LNCAP (cell line): ENCODE measurements at regions not wholly inside any gene's neighbourhood (a gene's known extent, or its start where the extent isn't known, plus 50 kb on each side); places are given as distances from the start of the nearest gene placed in this dataset.

Experiments used
- TF ChIP-seq, protein P1 (sequence below): fragments of 450-650 bp; IDR thresholded peaks from 2 replicates; pipeline ENCODE4 v1.5.1; 2017; ENCODE audit warnings: mild to moderate bottlenecking

DNA sequence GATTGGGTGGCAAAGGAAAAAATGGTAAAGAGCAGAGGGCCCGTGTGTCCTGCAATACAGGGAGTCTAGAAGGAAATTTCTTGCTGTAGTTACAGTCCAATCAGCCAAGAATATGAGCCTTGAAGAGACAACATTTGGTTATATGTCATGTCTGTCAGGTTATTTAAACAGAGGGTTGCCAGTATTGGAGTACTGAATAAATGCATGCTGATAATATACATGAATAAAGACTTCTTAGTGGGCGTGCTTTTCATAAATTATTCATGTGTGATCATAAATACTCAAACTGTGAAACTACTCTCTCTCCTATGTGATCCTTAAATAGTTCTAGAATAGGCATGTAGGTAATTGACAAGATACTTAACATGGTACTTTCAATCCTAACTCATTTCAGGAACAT, 249.0 kb downstream of the CRPPA start:
- TF ChIP-seq, protein P1, sequence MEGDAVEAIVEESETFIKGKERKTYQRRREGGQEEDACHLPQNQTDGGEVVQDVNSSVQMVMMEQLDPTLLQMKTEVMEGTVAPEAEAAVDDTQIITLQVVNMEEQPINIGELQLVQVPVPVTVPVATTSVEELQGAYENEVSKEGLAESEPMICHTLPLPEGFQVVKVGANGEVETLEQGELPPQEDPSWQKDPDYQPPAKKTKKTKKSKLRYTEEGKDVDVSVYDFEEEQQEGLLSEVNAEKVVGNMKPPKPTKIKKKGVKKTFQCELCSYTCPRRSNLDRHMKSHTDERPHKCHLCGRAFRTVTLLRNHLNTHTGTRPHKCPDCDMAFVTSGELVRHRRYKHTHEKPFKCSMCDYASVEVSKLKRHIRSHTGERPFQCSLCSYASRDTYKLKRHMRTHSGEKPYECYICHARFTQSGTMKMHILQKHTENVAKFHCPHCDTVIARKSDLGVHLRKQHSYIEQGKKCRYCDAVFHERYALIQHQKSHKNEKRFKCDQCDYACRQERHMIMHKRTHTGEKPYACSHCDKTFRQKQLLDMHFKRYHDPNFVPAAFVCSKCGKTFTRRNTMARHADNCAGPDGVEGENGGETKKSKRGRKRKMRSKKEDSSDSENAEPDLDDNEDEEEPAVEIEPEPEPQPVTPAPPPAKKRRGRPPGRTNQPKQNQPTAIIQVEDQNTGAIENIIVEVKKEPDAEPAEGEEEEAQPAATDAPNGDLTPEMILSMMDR = no peak

GRCh38 chr7:16171928-16172327, 249.4 kb downstream of the CRPPA start:
- TF ChIP-seq, protein P1 = no peak

- TF ChIP-seq, protein P1 = no peak
Observed at GRCh38 chr7:16170671-16171070, 250.7 kb downstream of the CRPPA start.

- TF ChIP-seq, protein P1 = no peak
Observed at GRCh38 chr7:16169537-16169936, 251.8 kb downstream of the CRPPA start.

DNA sequence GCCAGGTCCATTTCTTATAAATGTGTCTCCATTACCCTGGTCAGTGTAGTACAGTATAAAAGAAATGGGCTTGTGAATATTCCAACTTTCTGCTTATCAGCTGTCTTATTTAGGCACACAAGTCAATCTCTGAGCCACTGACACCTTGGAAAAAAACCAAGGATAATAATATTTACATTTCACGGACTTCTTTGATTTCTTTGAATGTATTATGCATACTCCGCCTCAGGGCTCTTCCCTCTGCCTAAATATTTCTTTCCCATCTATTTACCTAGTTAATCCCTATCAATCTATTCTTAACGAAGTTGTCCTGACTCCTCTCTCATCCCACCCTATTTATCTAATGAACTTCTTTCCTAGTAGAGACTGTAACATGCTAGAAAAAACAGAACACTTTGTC, 253.8 kb downstream of the CRPPA start:
- TF ChIP-seq, protein P1 = no peak

DNA sequence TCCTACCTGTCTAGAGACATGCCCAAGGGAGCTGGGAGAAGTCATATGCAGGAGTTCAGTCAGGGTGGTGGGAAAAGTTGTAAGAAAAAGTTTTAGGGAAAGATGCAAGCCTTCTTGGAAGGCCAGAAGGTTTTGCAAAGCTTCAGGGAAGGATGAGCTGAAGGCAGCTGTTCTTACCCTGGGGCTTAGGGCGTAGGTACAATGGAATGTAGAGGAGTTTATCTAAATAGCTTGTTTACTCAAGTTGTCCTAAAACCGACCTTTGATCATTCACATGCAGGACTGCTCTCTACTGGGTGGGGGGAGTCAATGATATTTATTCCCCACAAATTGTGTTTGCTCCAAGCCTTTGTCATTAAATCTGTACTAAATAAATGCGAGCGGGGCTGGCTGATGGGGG, 277.0 kb downstream of the CRPPA start:
- TF ChIP-seq, protein P1 = no peak

DNA sequence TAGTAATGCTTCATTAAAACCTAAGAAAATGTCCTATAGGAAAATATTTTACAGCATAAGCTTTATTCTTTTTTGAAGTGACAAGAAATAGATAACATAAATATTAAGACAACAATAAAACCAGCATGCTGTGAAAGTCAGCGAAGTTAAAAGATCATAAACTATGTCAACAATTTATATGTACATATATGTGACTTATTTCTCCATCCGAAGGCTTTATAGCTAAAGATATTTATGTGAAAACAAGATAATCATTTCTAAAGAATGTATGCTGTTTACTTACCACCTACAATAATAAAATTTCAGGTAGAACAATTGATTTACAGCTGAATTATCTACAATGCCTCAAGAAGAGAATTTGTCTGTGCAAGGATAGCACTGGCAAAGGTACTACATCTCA, 283.4 kb downstream of the CRPPA start:
- TF ChIP-seq, protein P1 = no peak

DNA sequence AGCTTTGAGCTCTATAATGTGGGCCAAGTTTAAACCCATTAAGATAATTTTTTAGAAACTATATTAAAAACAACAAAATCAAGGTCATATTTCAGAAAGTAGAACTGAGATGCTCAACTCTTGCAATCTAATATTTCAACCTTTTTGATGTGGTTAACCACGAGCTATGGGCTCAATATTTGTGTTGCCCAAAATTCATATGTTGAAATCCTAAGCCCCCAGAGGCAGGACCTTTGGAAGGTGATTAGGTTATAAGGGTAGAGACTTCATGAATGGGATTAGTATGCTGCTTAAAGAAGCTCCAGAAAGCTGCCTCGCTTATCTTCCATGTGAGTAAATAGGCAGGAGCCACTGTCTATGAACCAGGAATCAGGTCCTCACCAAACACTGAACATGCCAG, 284.4 kb downstream of the CRPPA start:
- TF ChIP-seq, protein P1 = no peak
